ENCODE measurements at regions not wholly inside any gene's neighbourhood (a gene's known extent, or its start where the extent isn't known, plus 50 kb on each side); places are given as distances from the start of the nearest gene placed in this dataset.

- Histone ChIP-seq H3K27me3 (ENCODE audit: control insufficient read depth in 2 of 2, insufficient read depth in 1 of 2, low read length in 1 of 2) (no peaks in the 10 kb centered on the region), H3K27ac (ENCODE audit: low read depth in 1 of 2, low read length in 1 of 2) (no peak overlapping the region), H3K4me3 (ENCODE audit: low read length in 2 of 2) (no peak overlapping the region), H3K9me3 (ENCODE audit: control insufficient read depth in 2 of 2, insufficient read depth in 1 of 2, low read length in 1 of 2) (peaks cover 4 to 11% of the 10 kb centered on the region in 2 donors), H3K36me3 (ENCODE audit: control insufficient read depth in 2 of 2, insufficient read depth in 2 of 2, low read length in 1 of 2) (no peaks in the 10 kb centered on the region), H3K4me1 (ENCODE audit: control insufficient read depth in 2 of 2, insufficient read depth in 2 of 2, low read length in 2 of 2) (no peaks in the 10 kb centered on the region)
- no peak for DNase-seq (ENCODE audit: low read depth in 6 of 9, low spot score in 9 of 9)
- WGBS: 90% methylated on average over 15 of the region's 15 CpGs
These were observed 278.0 kb downstream of the FGF9 start for GRCh38 chr13:21948769-21949474.

DNA sequence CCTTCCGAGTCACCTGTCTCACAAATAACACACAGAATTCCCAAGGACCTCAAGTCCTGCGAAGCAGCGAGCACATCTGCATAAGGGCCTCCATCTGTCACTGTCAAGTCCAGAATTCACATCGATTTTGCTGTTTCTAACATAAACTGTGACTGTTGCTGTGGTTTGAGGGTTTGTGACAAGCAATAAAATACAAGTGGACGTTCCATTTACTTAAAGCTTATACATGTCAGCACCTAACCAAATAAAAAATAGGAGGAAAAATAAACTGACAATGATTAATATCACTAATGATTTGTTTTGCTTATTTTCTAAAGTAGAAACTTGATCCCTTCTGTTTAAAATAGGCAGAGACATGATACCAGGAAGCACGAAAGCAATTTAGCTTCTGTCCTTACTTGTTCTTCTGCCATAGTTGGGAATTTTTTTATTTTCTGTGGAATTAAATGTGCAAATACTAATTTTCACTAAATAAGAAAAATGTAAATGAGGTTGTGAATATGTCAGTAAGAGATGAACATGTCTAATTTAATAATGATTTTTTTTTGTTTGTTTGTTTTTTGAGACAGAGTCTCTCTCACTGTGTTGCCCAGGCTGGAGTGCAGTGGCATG lies 279.1 kb downstream of the FGF9 start:
- Histone ChIP-seq H3K27me3 (ENCODE audit: control insufficient read depth in 2 of 2, insufficient read depth in 1 of 2, low read length in 1 of 2) (no peaks in the 10 kb centered on the region), H3K27ac (ENCODE audit: low read depth in 1 of 2, low read length in 1 of 2) (no peak overlapping the region), H3K4me3 (ENCODE audit: low read length in 2 of 2) (no peak overlapping the region), H3K4me1 (ENCODE audit: control insufficient read depth in 2 of 2, insufficient read depth in 2 of 2, low read length in 2 of 2) (no peaks in the 10 kb centered on the region), H3K9me3 (ENCODE audit: control insufficient read depth in 2 of 2, insufficient read depth in 1 of 2, low read length in 1 of 2) (peaks cover 1 to 3% of the 10 kb centered on the region in 2 donors), H3K36me3 (ENCODE audit: control insufficient read depth in 2 of 2, insufficient read depth in 2 of 2, low read length in 1 of 2) (no peaks in the 10 kb centered on the region)
- 60% methylated on average over 6 of the region's 6 CpGs for WGBS
- no peak for DNase-seq (ENCODE audit: low read depth in 6 of 9, low spot score in 9 of 9)

GRCh38 chr13:21956666-21957065 lies 285.8 kb downstream of the FGF9 start:
- Histone ChIP-seq H3K4me1 (ENCODE audit: control insufficient read depth in 2 of 2, insufficient read depth in 2 of 2, low read length in 2 of 2) (no peaks in the 10 kb centered on the region), H3K36me3 (ENCODE audit: control insufficient read depth in 2 of 2, insufficient read depth in 2 of 2, low read length in 1 of 2) (no peaks in the 10 kb centered on the region), H3K4me3 (ENCODE audit: low read length in 2 of 2) (no peak overlapping the region), H3K27ac (ENCODE audit: low read depth in 1 of 2, low read length in 1 of 2) (no peak overlapping the region), H3K27me3 (ENCODE audit: control insufficient read depth in 2 of 2, insufficient read depth in 1 of 2, low read length in 1 of 2) (no peaks in the 10 kb centered on the region), H3K9me3 (ENCODE audit: control insufficient read depth in 2 of 2, insufficient read depth in 1 of 2, low read length in 1 of 2) (peaks cover 0 to 1% of the 10 kb centered on the region in 2 donors)
- DNase-seq (ENCODE audit: low read depth in 6 of 9, low spot score in 9 of 9): no peak
- 93% methylated on average over 1 of the region's 1 CpG for WGBS

DNA sequence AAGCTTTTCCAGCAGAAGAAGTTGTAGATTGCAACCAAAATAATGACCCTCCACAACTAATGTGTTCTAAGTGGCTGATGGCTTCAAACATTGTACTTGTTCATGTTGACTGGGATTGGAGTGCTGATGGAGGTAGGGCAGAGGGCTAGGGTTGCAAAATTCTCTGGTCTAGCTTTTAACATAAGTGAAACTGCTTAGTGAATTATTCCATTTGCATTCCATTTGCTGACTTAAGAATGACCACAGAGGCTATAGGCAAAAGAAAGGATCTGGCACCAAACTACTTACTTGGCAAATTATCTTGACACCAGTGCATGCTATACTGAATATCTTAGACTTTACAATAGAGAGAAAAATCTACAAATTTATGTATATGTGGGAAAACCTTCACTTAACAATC lies 287.0 kb downstream of the FGF9 start:
- no peaks in the 10 kb centered on the region for H3K4me1 ChIP-seq (ENCODE audit: control insufficient read depth in 2 of 2, insufficient read depth in 2 of 2, low read length in 2 of 2)
- H3K4me3 ChIP-seq (ENCODE audit: low read length in 2 of 2): no peak overlapping the region
- H3K36me3 ChIP-seq (ENCODE audit: control insufficient read depth in 2 of 2, insufficient read depth in 2 of 2, low read length in 1 of 2): no peaks in the 10 kb centered on the region
- DNase-seq (ENCODE audit: low read depth in 6 of 9, low spot score in 9 of 9): no peak
- H3K27me3 ChIP-seq (ENCODE audit: control insufficient read depth in 2 of 2, insufficient read depth in 1 of 2, low read length in 1 of 2): no peaks in the 10 kb centered on the region
- H3K9me3 ChIP-seq (ENCODE audit: control insufficient read depth in 2 of 2, insufficient read depth in 1 of 2, low read length in 1 of 2): peaks cover 0 to 1% of the 10 kb centered on the region in 2 donors
- no peak overlapping the region for H3K27ac ChIP-seq (ENCODE audit: low read depth in 1 of 2, low read length in 1 of 2)

DNA sequence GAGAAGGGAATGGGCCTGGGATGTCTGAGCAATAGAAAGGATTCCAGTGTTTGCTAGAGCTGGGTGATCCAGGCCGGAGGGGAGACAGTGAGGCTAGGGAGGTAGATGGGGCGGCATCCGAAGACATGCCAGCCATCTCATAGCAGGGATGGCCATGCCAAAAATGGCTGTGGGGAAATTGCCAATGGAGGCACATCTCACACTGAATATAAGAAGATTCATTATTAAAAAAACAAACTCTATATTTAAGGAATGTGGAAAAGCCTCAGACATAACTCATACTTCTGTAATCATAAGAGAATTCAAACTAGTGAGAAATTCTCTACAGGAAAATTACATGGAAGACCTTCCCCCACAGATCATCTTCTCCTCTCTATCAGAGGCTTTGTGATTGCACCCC lies 289.2 kb downstream of the FGF9 start:
- no peaks in the 10 kb centered on the region for H3K27me3 ChIP-seq (ENCODE audit: control insufficient read depth in 2 of 2, insufficient read depth in 1 of 2, low read length in 1 of 2)
- H3K4me1 ChIP-seq (ENCODE audit: control insufficient read depth in 2 of 2, insufficient read depth in 2 of 2, low read length in 2 of 2): no peaks in the 10 kb centered on the region
- H3K27ac ChIP-seq (ENCODE audit: low read depth in 1 of 2, low read length in 1 of 2): no peak overlapping the region
- no peak for DNase-seq (ENCODE audit: low read depth in 6 of 9, low spot score in 9 of 9)
- no peaks in the 10 kb centered on the region for H3K36me3 ChIP-seq (ENCODE audit: control insufficient read depth in 2 of 2, insufficient read depth in 2 of 2, low read length in 1 of 2)
- H3K9me3 ChIP-seq (ENCODE audit: control insufficient read depth in 2 of 2, insufficient read depth in 1 of 2, low read length in 1 of 2): peaks cover 0 to 1% of the 10 kb centered on the region in 2 donors
- H3K4me3 ChIP-seq (ENCODE audit: low read length in 2 of 2): no peak overlapping the region
- WGBS: 99% methylated on average over 3 of the region's 3 CpGs

DNA sequence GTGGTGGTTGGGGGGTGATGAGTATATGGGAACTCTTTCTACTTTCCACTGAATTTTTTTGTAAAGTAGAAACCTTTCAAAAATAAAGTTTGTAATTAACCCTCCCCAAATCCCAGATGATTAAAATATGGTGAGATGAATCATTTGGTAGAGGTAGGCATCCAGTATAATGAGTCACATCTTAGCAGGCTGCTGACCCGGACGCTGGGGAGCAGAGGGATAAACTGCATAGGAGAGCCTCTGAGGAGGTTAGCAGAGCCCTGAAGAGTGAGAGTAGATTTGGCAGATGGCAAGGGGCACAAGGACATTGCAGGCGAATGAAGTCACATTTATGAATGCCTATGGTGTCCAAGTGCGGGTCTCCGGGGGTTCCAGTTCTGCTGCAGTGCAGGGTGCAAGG lies 293.8 kb downstream of the FGF9 start:
- Histone ChIP-seq H3K9me3 (ENCODE audit: control insufficient read depth in 2 of 2, insufficient read depth in 1 of 2, low read length in 1 of 2) (peaks cover 0 to 1% of the 10 kb centered on the region in 2 donors), H3K27ac (ENCODE audit: low read depth in 1 of 2, low read length in 1 of 2) (no peak overlapping the region), H3K4me1 (ENCODE audit: control insufficient read depth in 2 of 2, insufficient read depth in 2 of 2, low read length in 2 of 2) (no peaks in the 10 kb centered on the region), H3K4me3 (ENCODE audit: low read length in 2 of 2) (no peak overlapping the region), H3K36me3 (ENCODE audit: control insufficient read depth in 2 of 2, insufficient read depth in 2 of 2, low read length in 1 of 2) (no peaks in the 10 kb centered on the region), H3K27me3 (ENCODE audit: control insufficient read depth in 2 of 2, insufficient read depth in 1 of 2, low read length in 1 of 2) (no peaks in the 10 kb centered on the region)
- DNase-seq (ENCODE audit: low read depth in 6 of 9, low spot score in 9 of 9): no peak
- 76% methylated on average over 5 of the region's 5 CpGs for WGBS

- WGBS: 95% methylated on average over 14 of the region's 14 CpGs
These were observed 294.2 kb downstream of the FGF9 start for GRCh38 chr13:21965095-21965494.

GRCh38 chr13:21966014-21966413 lies 295.1 kb downstream of the FGF9 start:
- DNase-seq (ENCODE audit: low read depth in 6 of 9, low spot score in 9 of 9): no peak
- Histone ChIP-seq H3K36me3 (ENCODE audit: control insufficient read depth in 2 of 2, insufficient read depth in 2 of 2, low read length in 1 of 2) (no peaks in the 10 kb centered on the region), H3K27ac (ENCODE audit: low read depth in 1 of 2, low read length in 1 of 2) (no peak overlapping the region), H3K4me3 (ENCODE audit: low read length in 2 of 2) (no peak overlapping the region), H3K9me3 (ENCODE audit: control insufficient read depth in 2 of 2, insufficient read depth in 1 of 2, low read length in 1 of 2) (no peaks in the 10 kb centered on the region), H3K27me3 (ENCODE audit: control insufficient read depth in 2 of 2, insufficient read depth in 1 of 2, low read length in 1 of 2) (no peaks in the 10 kb centered on the region), H3K4me1 (ENCODE audit: control insufficient read depth in 2 of 2, insufficient read depth in 2 of 2, low read length in 2 of 2) (no peaks in the 10 kb centered on the region)
- WGBS: 94% methylated on average over 4 of the region's 4 CpGs

More at GRCh38 chr13:21965095-21965494, 294.2 kb downstream of the FGF9 start:
- H3K27ac ChIP-seq (ENCODE audit: low read depth in 1 of 2, low read length in 1 of 2): no peak overlapping the region
- H3K4me1 ChIP-seq (ENCODE audit: control insufficient read depth in 2 of 2, insufficient read depth in 2 of 2, low read length in 2 of 2): no peaks in the 10 kb centered on the region
- no peaks in the 10 kb centered on the region for H3K36me3 ChIP-seq (ENCODE audit: control insufficient read depth in 2 of 2, insufficient read depth in 2 of 2, low read length in 1 of 2)
- H3K4me3 ChIP-seq (ENCODE audit: low read length in 2 of 2): no peak overlapping the region
- peaks cover 0 to 1% of the 10 kb centered on the region in 2 donors for H3K9me3 ChIP-seq (ENCODE audit: control insufficient read depth in 2 of 2, insufficient read depth in 1 of 2, low read length in 1 of 2)
- no peak for DNase-seq (ENCODE audit: low read depth in 6 of 9, low spot score in 9 of 9)
- no peaks in the 10 kb centered on the region for H3K27me3 ChIP-seq (ENCODE audit: control insufficient read depth in 2 of 2, insufficient read depth in 1 of 2, low read length in 1 of 2)

DNA sequence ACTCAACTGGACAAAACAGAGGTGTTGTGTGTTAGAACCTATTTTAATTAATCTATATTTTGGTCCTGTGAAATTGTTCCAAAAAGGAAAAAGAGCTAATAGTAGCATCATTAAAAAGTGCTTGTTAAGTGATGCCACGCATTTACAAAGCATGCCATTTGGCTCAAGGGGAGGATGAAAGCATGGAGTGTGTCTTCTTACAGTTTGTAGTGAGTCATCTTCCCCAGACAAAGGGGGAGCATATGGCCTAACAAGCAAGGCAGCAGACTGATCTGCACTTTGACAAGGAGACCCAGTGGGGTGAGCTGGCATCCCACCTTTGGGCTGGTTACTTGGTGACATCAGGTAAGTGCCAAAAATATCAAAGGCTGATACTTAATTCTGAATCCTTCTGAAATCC lies 297.0 kb downstream of the FGF9 start:
- no peak for DNase-seq (ENCODE audit: low read depth in 6 of 9, low spot score in 9 of 9)
- H3K36me3 ChIP-seq (ENCODE audit: control insufficient read depth in 2 of 2, insufficient read depth in 2 of 2, low read length in 1 of 2): no peaks in the 10 kb centered on the region
- no peaks in the 10 kb centered on the region for H3K27me3 ChIP-seq (ENCODE audit: control insufficient read depth in 2 of 2, insufficient read depth in 1 of 2, low read length in 1 of 2)
- H3K9me3 ChIP-seq (ENCODE audit: control insufficient read depth in 2 of 2, insufficient read depth in 1 of 2, low read length in 1 of 2): no peaks in the 10 kb centered on the region
- no peak overlapping the region for H3K27ac ChIP-seq (ENCODE audit: low read depth in 1 of 2, low read length in 1 of 2)
- H3K4me3 ChIP-seq (ENCODE audit: low read length in 2 of 2): no peak overlapping the region
- H3K4me1 ChIP-seq (ENCODE audit: control insufficient read depth in 2 of 2, insufficient read depth in 2 of 2, low read length in 2 of 2): no peaks in the 10 kb centered on the region
- 58% methylated on average over 1 of the region's 1 CpG for WGBS
